ENCODE measurements at regions not wholly inside any gene's neighbourhood (a gene's known extent, or its start where the extent isn't known, plus 50 kb on each side); places are given as distances from the start of the nearest gene placed in this dataset.

- Histone ChIP-seq H3K9me3 (ENCODE audit: control insufficient read depth in 4 of 4, low read length in 3 of 4) (no peaks in the 10 kb centered on the region), H3K27ac (ENCODE audit: low read depth in 1 of 2, low read length in 2 of 2) (no peak overlapping the region), H3K27me3 (ENCODE audit: control insufficient read depth in 4 of 4, insufficient read depth in 4 of 4, low read length in 3 of 4) (peaks cover 0 to 4% (median 1%) of the 10 kb centered on the region in 4 donors), H3K9ac (ENCODE audit: low read depth in 1 of 2, low read length in 2 of 2) (no peak overlapping the region), H3K4me3 (ENCODE audit: low read depth in 1 of 3, low read length in 3 of 3) (no peak overlapping the region), H3K36me3 (ENCODE audit: control insufficient read depth in 4 of 4, insufficient read depth in 3 of 4, low read depth in 1 of 4, low read length in 3 of 4) (no peaks in the 10 kb centered on the region), H3K4me1 (ENCODE audit: control insufficient read depth in 4 of 4, insufficient read depth in 4 of 4, low read length in 3 of 4) (no peaks in the 10 kb centered on the region)
- TF ChIP-seq MAX (IDR thresholded peaks at IDR 0.05) (no peak), HNF4G (IDR thresholded peaks at IDR 0.05) (no peak), EGR1 (IDR thresholded peaks at IDR 0.05; ENCODE audit: low read depth in 2 of 2) (no peak), FOXA1 (IDR thresholded peaks at IDR 0.05) (no peak), GABPA (IDR thresholded peaks at IDR 0.05 in 1 of 2, conservative IDR thresholded peaks at IDR 0.05 in 1 of 2) (no peak), HNF4A (conservative IDR thresholded peaks at IDR 0.05) (no peak), RXRA (IDR thresholded peaks at IDR 0.05) (no peak), YY1 (IDR thresholded peaks at IDR 0.05) (no peak), RAD21 (IDR thresholded peaks at IDR 0.05) (no peak), REST (IDR thresholded peaks at IDR 0.05) (no peak), JUND (IDR thresholded peaks at IDR 0.05) (no peak), ZBTB33 (IDR thresholded peaks at IDR 0.05) (no peak), FOXA2 (IDR thresholded peaks at IDR 0.05) (no peak), SP1 (IDR thresholded peaks at IDR 0.05) (no peak), CTCF (IDR thresholded peaks at IDR 0.05; ENCODE audit: low read depth, low read length, missing input control) (no peak), TAF1 (conservative IDR thresholded peaks at IDR 0.05) (no peak), NR2F2 (IDR thresholded peaks at IDR 0.05) (no peak)
- 44% methylated on average over 1 of the region's 1 CpG for WGBS
- no peak for DNase-seq (ENCODE audit: low spot score)
Observed at GRCh38 chr15:20665653-20666052, 124.1 kb upstream of the GOLGA6L6 start.

GRCh38 chr15:20659265-20659664 lies 117.7 kb upstream of the GOLGA6L6 start:
- DNase-seq (ENCODE audit: low spot score), result no peak
- H3K4me3 ChIP-seq (ENCODE audit: low read depth in 1 of 3, low read length in 3 of 3), result no peak overlapping the region
- H3K9ac ChIP-seq (ENCODE audit: low read depth in 1 of 2, low read length in 2 of 2), result no peak overlapping the region
- 71% methylated on average over 8 of the region's 8 CpGs for WGBS
- H3K36me3 ChIP-seq (ENCODE audit: control insufficient read depth in 4 of 4, insufficient read depth in 3 of 4, low read depth in 1 of 4, low read length in 3 of 4), result no peaks in the 10 kb centered on the region
- peaks cover 0 to 9% (median under 1%) of the 10 kb centered on the region in 4 donors for H3K27me3 ChIP-seq (ENCODE audit: control insufficient read depth in 4 of 4, insufficient read depth in 4 of 4, low read length in 3 of 4)
- H3K9me3 ChIP-seq (ENCODE audit: control insufficient read depth in 4 of 4, low read length in 3 of 4), result peaks cover 0 to 4% (median 0%) of the 10 kb centered on the region in 4 donors
- no peak overlapping the region for H3K27ac ChIP-seq (ENCODE audit: low read depth in 1 of 2, low read length in 2 of 2)
- no peaks in the 10 kb centered on the region for H3K4me1 ChIP-seq (ENCODE audit: control insufficient read depth in 4 of 4, insufficient read depth in 4 of 4, low read length in 3 of 4)
- TF ChIP-seq CTCF (IDR thresholded peaks at IDR 0.05; ENCODE audit: low read depth, low read length, missing input control) (no peak), SP1 (IDR thresholded peaks at IDR 0.05) (no peak), REST (IDR thresholded peaks at IDR 0.05) (no peak), HNF4A (conservative IDR thresholded peaks at IDR 0.05) (no peak), HNF4G (IDR thresholded peaks at IDR 0.05) (no peak), ZBTB33 (IDR thresholded peaks at IDR 0.05) (no peak)
